GM21786 (cell line): ENCODE measurements at regions not wholly inside any gene's neighbourhood (a gene's known extent, or its start where the extent isn't known, plus 50 kb on each side); places are given as distances from the start of the nearest gene placed in this dataset.
"Not testable (repeated sequence)": the region's sequence is repeated elsewhere in the genome, so short reads cannot be mapped to it uniquely, and the experiment has no call there.

Experiments
- ATAC-seq: cut with Tn5 transposase; IDR thresholded peaks from one replicate; pipeline ENCODE4 v1.9.1; 2021; ENCODE audit not compliant: unreplicated experiment

DNA sequence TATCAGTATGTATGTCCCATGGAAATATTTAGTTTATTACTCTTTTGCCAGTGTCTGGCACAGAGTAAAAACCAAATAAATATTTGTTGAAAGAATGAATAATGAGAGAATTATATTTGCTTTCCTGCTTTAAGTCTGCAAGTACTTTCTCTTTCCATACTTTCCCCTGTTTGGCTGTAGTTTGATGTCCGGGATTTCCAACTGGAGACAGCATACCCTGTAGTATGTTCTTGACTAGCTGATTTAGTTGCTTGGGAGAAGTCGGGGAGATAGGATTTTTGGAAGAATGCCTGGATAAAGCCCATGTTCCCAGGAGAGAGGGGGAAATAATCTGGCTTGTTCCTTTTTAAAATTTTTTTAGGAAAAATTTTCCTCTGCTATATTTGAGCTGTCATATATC lies 516.1 kb downstream of the CCSER2 start:
- no peak for ATAC-seq

DNA sequence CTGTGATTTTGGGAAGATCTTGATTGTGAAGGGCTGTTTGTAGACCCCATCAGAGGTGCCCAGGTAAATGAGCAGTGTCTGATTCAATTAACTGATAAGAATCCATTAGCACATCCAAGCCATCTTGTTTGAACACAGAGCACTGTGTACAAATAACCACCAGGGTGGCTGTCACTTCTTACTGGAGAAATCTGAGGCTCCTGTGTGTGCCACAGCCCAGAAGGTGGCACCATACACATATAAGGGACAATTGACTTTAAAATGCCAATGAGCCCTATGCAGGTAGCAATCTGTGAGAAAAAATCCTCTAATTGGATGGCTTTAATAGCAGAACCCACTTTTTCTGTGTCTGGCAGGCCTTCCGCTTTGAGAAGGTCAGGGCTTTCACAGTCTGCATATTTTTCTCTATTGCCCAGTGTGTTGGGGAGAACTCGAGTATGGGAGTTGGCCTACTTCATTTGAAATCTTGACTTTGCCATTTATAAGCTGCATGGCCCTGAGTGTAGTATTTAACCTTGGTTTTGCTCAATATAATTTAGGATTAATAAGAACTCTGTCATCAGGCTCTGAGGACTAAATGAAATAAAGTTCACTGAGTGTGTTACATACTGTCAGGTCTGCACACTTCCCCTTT lies 517.4 kb downstream of the CCSER2 start:
- no peak for ATAC-seq

DNA sequence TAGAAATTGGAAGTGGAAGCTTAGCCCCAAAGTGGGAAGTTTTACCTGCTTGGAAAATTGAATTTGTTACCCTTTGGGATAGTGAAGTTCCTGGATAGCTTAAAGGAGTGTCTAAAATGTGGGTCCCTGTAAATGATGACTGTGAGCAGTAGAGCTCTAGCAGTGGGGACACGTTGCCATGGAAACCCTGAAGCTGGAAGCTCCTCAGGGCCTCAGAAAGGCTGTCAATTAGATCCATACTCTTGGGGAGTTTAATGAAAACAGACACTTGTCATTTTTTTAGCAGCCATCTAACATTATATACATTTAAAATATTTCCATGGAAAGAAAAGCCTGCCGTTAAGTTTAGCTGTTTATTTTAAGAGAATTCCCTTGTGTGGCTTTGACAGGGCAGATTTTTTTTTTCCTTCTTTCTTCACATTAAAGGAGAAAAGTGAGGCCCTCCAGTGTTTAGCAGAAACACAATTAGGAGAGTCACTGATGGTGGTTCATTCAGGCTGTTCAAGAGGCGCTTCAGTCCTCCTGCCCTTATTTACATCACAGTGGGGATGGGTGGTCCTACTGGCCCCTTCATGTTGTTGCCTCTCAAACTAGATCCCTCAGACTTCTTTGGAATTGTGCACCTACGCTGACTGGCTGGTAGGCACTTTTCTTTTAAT lies 518.4 kb downstream of the CCSER2 start:
- no peak for ATAC-seq

DNA sequence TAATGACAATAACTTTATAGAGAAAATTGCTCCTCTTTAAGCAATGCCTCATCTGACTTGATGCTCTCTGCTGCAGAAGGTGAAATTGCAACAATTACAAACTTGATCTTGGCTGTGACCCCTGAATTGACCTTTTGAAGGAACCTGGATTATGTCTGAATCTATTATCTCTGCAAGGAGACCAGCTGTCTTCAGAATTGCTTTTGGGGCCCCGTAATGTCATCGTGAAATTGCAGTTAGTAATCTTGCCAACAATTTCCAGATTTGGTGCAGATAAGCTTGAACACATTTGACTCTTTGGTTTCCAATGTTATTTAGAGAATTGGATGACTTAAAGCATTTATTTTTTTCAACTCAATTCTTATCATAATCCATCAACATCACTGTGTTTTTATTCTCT lies 520.6 kb downstream of the CCSER2 start:
- no peak for ATAC-seq

DNA sequence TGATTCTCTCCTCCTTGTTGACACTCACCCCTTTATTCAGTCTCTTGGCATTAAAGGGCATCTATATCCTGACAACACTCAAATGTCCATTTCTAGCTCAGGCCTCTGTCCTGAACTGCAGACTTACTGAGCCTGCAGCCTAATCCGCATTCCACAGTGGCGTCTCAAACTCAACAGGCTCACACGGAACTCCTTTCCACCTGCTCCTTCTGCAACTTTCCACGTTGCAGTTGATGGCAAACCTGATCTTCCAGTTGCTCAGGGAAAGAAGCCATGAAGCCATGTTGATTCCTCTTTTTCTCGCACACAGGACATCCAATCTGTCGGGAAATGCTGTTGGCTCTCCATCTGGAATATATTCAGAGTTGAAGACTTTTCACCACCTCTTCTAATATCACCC lies 522.4 kb downstream of the CCSER2 start:
- no peak for ATAC-seq

DNA sequence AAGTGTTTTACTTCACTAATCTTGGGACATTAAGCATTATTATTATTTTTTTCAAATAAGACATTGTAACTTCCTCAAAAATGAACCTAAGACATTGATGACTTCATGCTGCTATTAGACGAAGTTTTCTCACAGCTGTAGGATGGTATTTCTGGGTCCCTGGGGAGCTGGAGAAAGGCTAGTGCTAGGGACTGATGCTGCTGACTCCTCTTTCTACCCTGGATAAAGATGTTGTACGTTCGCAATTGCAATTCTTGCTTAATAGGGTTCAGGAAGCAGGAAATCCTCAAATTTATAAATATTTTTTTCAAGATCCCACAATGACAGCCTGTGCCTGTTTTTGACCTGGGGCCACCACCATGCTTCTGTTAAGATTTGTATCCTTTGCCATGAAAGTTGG lies 526.0 kb downstream of the CCSER2 start:
- ATAC-seq: no peak

DNA sequence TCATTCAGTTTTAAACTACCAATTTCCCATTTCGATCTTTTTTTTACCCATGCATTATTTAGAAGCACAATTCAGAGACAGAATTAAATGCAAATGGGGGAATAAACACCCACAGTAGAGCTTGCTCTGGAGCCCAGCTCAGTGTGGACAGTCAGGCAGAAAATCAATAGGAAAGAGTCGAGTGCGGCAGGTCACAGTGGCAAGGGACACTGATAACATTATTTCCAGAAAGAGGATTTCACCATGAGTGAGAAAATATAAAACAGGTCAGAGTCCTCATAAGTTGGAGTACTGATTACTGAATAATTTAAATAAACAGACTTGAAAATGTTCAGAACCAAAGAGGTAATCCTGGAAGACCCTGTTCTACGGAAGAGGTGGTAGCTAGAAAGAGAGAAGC lies 532.5 kb downstream of the CCSER2 start:
- ATAC-seq: no peak

DNA sequence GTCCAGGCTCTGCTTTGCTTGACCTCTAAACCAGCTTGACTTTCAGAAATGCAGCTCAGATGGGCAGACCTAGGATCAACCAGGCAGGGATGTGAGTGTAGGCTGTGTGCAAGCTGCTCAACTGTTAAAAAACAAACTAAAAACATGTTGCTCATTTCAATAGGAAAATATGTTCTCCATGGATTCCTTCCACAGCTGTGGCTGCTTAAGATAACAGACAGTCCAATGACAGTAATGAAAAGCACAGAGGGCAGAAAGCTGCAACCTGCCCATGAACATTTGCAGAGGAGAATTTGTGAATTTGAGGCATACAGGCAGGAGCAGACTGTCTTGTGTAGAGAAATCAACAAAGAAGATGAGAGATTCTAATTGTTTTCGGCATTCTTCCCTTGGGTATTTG lies 534.2 kb downstream of the CCSER2 start:
- no peak for ATAC-seq

DNA sequence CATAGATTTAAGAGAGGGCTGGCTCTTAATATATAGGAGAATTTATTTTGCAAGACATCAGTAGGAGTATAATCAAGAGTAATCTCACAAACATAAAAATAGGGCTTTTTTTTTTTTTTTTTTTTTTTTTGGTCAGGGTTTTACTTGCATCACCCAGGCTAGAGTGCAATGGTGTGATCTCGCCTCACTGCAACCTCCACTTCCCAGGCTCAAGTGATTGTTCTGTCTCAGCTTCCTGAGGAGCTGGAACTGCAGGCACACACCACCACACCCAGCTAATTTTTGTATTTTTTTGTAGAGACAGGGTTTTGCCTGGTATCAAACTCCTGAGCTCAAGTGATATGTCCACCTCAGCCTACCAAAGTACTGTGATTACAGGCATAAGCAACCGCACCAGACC lies 535.3 kb downstream of the CCSER2 start:
- ATAC-seq: no peak

DNA sequence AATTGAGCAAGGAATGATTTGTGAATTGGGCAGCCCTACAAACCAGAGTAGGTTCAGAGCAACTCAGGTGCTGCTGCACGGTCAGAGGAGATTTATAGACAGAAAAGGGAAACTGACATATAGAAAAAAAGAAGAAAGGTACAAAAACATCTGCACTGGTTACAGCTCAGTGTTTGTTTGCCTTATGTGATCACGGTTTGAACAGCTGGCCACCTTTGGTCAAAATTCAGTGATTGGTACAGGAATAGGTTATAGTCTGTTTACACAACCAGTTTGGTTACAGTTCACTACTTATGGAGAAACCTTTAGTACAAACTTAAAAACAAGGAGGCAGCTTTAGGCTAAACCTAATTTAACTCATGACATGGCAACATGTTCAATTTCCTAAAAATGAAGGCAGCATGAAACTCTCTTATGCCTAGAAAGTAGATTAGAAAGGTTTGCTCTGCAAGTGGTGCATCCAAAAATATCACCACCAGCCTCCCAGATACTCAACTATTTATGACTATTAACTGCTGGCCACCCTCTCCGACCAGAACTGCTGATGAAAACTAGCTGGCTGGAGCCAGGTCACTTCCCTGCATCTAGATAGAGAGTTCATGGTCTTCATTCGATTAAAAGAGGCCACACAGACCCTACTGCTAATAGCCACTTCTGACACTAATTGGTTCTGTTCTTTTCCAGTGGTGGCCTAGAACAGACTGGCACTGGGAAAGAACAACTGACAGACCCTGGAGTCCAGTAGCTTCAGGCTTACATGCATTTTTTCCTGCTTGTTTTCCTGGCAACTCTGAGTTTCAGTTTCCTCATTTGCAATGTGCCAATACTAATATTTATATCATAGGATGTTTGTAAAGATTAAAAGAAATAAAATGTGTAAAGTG lies 548.0 kb downstream of the CCSER2 start:
- ATAC-seq: no peak

DNA sequence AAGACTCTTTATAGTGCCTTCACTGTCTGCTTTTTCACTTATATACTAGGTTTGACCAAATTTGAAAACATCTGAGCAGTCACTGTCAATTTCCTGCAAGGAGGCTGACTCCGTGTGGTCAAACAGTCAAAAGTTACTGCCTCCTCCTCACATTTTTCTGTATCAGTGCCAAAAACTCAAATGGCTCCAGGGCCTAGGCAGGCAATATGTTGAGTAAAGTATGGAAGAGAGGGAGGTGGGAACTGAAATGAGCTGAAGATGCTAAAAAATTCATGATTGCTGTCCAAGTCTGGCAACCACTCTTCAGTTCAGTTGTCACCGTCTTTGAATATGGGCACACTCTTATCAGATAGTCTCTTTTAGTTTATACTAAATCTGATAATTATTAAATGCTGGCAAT lies 551.6 kb downstream of the CCSER2 start:
- ATAC-seq: no peak

DNA sequence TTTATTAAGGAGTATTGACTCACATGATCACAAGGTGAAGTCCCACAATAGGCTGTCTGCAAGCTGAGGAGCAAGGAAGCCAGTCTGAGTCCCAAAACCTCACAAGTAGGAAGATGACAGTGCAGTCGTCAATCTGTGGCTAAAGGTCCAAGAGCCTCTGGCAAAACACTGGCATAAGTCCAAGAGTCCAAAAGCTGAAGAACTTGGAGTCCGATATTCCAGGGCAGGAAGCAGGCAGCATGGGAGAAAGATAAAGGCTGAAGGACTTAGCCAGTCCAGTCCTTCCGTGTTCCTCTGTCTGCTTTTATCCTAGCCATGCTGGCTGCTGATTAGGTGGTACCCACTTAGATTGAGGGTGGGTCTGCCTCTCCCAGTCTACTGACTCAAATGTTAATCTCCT lies 553.3 kb downstream of the CCSER2 start:
- not testable (repeated sequence) for ATAC-seq

DNA sequence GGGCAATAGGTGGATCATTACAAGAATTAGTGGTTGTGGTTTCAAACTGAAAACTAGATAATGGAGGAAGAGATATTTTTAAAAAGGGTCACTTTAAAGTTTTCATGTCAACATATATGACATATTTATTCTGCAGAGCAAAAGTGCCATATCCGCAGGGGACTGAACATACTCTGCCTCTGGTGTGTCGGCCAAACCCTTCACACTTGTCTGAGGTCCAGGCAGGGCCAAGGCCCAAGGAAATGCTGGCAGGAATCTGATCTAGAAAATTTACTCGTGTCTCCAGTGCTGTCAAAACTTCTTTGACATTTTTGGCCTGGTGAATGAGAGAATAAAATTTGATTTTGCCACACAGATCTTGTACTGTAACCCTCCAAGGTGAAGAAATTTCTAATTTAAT lies 562.3 kb downstream of the CCSER2 start:
- no peak for ATAC-seq

DNA sequence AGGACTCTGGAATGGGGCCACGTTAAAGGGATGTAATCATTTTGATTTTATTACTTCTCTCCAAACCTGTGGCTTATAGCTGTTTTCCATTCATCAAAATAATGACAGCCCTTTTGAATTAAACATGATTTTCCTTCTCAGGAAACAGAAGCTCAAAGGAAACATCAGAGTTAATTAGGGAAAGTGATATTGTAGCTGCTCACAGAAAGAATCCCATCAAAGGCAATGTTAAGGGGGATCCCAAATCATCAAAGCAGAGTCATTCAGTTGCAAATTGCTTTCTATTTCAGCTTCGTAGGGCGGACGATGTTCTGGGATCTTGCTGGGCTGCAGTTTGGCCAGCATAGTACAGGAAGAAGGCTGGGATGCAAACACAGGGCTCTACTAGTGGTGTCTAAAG lies 563.2 kb downstream of the CCSER2 start:
- no peak for ATAC-seq

DNA sequence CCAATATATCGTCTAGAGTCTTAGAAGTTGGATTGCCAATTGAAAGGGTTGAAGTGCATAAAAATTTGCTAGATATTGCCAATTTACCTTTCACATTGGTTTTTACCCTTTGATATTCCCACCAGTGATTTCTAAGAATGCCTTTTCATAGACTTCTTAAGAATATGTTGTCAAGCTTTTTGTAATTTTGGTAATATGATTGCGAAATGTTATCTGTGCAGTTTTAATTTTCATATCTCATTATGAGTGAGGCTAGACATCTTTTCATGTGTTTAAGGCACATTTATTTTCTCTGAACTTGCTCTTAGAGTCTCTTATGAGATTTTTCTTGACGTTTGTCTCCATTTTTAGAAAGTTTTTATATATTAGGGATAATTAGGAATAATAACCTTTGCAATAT lies 567.2 kb downstream of the CCSER2 start:
- ATAC-seq: no peak

DNA sequence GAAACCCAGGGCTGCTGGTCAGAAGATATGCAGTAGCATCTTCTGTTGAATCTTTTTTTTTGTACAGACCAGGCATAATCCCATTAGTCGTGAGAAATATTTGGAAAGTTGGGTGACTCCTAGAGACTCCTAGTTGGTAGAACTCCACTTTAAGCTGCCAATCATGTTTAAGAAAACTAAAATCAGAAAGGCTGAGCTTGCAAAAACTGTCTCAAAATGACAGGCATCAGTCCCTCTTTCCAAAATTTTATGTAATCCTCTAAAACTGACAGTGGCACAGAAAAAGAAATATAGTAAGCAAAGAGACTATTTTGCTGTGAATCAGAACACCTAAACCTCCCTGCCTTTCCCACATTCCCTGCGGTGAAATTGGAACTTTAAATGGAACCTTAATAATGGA lies 568.5 kb downstream of the CCSER2 start:
- no peak for ATAC-seq

DNA sequence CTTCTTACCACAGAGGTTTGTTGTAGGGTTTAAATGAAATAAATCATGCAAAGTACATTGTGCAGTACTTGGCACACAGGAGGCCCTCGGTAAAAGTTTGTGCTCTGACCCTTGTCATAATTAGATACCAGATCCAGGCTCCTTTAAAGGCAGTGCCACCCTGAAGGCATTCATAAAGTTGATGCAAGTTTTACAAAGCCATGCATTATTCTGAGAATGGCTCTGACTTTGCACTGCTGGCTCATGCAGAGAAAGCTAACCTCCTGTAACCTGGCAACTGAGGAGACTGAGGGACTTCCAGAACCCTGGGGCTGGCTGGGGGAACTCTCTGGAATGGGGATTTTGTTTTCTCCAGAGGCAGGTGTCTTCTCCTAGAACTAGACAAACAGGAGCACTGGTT lies 570.9 kb downstream of the CCSER2 start:
- no peak for ATAC-seq

DNA sequence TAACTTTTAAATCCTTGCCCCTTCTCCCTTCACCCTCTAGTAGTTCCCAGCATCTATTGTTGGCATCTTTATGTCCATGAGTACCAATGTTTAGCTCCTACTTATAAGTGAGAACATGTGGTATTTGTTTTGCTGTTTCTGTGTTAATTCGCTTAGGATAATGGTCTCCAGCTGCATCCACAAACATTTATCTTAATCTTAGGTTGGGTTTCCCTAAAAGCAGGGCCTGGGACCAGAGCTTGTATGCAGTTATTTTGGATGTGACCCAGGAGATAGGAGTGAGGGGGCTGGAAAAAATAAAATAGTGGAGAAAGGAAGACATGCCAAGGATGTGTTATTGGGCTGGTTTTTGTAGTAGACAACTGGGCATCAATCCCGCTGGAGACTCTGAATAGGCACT lies 571.8 kb downstream of the CCSER2 start:
- ATAC-seq: no peak

DNA sequence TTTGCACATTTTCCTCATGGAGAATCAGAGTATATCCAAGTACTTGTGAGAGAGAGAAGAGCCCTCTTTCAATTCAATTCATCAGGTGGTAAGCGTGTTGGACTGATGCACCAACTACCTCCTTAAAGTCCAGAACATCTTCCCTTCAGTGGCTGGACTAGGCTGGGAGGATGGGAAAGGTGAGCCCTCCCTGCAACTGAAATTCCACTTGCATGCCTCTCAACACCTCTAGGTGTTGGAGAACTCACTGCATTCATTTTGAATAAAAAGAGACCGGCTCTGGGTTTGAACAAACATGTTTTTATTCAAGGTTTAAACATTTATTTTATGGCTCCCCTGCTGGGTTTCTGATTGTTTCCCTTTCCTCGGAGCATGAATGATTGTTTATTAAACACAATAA lies 573.5 kb downstream of the CCSER2 start:
- ATAC-seq: no peak

DNA sequence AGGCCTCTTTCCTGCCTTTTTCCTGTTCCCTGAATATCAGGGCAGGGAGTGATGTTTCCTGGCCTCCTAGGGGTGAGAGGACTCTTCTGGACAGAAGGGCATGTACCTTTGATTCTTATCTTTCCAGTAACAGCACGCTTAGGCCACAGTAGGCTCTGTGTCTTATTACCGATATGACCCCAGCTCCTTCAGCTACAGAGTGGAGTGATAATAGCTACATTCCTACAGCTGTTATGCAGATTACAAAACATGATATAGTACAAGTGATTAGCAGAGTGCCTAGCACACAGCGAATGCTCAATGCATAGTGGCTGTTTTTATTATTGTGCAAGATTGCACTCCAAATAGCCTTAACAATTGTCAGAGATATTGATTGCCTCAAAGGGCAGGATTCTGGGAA lies 574.2 kb downstream of the CCSER2 start:
- no peak for ATAC-seq

DNA sequence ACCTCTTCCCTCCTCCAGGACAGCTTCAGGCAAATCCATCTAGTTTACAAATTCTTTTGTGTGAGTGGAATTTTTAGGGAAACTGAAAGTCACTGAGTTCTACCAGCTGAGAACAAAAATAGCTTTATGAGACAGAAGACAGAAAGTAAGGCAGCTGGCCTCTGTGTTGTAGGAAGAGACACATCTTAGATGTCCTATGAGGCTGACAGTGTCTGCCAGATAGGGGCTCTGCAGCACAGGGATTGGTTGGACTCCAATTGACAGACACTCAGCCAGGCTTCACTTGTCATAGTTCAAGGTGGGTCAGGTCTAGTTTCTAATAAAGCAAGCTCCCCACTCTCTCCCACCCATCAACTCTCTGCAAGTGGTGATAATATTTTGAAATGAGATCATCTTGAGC lies 574.9 kb downstream of the CCSER2 start:
- no peak for ATAC-seq

DNA sequence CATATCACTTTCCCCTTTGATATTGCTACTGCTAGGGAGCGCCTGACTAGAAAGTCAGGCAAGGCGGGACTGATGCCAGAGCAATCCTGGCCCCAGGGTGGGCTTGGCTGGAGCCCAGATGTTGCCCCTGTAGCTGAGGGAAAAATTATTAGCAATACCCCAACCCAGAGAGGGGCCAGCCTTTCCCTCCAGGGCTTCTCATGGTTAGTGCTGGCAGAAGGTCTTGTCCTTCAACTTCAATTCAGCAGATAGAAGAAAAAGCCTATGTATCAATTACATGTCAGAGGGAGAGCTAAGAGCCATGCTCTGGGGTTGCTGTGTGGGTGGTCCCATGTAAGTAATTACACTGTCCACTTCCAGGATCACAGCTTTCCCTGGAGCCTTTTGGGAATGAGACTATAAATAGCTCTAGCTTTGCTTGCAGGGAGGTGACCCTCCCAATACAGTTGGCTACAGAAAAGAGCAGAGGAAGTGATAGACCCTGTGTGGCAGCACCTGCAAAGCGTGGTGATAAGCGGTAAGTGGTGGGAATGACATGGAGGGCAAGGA lies 579.1 kb downstream of the CCSER2 start:
- ATAC-seq: no peak
